GM12872 (cell line): ENCODE measurements at regions not wholly inside any gene's neighbourhood (a gene's known extent, or its start where the extent isn't known, plus 50 kb on each side); places are given as distances from the start of the nearest gene placed in this dataset.

Experiments used
- CTCF ChIP-seq: IDR thresholded peaks from 3 replicates; pipeline ENCODE4 v1.5.1; 2011; ENCODE audit warnings: low read depth, mild to moderate bottlenecking, low read length, moderate library complexity; ENCODE audit not compliant: insufficient read depth

- TF ChIP-seq CTCF = 0 out of 3 replicates have a peak, but pooled peaks have one; percentile 3
These were observed 190.3 kb downstream of the ANKRD60 start for GRCh38 chr20:58038123-58038654.

- no peak for TF ChIP-seq CTCF
These were observed 190.8 kb downstream of the ANKRD60 start for GRCh38 chr20:58037631-58038030.

- no peak for TF ChIP-seq CTCF
These were observed 195.4 kb downstream of the ANKRD60 start for GRCh38 chr20:58033026-58033536.

DNA sequence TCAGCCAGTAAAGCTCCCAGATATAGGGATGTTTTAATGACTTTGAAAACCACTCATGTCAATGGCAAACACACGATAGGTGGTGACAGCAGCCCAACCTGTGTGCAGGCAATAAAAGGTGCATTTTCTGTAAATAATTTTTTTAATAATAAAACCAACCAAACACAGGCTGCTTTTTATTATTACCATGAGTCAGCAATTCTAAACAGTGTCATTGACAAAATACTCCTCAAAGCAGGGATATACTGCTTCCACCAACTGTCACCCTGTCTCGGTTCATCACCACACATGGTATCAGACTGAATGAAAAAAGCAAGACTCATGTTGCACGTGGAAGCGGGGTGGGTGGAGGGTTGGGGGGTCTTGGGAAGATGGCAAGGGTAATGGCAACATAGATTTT lies 195.9 kb downstream of the ANKRD60 start:
- TF ChIP-seq CTCF = no peak

DNA sequence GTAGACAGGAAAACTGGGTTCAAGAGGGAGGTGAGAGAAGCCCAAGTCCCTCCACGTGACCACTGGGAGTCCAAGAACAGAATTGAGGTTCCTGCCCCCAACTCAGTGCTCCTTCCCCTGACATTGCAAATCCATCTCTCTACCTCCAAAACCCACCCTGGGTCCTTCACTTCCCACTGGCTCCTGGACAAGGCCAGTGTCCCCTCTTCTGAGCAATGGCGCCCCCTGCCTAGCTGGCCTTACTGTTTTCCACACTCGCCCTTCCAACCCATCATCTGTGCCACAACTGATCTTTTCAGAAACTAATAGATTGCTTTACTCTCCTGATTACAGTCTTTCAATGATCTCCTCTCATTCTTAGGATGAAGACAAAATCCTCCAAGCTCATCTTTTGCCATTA lies 200.3 kb downstream of the ANKRD60 start:
- 0 out of 3 replicates have a peak, but pooled peaks have one; percentile 12 for TF ChIP-seq CTCF

DNA sequence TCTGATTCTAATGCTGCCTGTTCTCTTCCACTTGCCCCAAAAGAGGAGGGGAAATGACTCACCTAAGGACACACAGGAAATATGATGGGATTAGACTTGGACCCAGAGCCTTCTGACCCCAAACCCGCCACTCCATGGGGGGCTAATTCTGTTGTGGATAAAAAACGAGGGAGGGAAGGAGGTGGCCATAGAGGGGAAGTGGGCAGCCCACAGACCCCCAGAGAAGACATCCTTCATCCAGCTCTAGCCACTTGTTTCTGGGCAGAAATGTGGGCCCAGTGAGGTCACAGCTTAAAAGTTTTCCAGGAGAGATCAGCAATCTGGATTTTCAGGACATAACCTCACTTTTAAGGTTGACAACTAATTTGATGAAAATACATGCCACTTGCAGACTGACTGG lies 202.1 kb downstream of the ANKRD60 start:
- no peak for TF ChIP-seq CTCF

- no peak for TF ChIP-seq CTCF
These were observed 203.2 kb downstream of the ANKRD60 start for GRCh38 chr20:58025233-58025632.

DNA sequence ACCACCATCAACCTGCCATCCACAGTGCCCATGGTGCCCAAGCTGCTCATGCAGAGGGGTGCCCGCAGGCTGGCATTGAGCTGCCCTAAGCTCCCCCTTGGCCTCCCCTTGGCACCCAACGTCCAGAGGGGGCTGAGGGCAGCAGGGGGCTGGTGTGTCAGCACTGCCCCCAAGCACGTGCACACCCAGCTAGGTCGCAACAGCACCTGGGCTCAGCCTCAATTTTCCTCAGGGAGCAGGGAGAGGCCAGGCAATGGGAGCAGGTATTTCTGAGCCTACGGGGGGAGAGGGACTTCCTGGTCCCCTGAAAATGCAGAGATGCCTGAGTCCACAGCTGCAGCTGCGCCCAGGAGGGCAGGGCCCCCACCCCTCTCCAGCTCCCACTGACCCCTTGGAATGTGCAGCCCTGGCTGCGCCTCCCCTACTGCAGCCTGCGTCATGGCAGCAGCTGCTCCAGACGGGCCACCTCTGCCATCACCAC lies 204.2 kb downstream of the ANKRD60 start:
- TF ChIP-seq CTCF = no peak
